Loucy (cell line): ENCODE measurements at regions not wholly inside any gene's neighbourhood (a gene's known extent, or its start where the extent isn't known, plus 50 kb on each side); places are given as distances from the start of the nearest gene placed in this dataset.

Source experiments
- H2AFZ ChIP-seq: fragments of 200-600 bp; sonication (generic); 2 replicates; pipeline ENCODE4 v1.6.0; 2016; ENCODE audit warnings: antibody characterized with exemption, mild to moderate bottlenecking, low read length, moderate library complexity
- H3F3A ChIP-seq: fragments of 200-600 bp; 2 replicates; pipeline ENCODE4 v1.6.0; 2016; ENCODE audit warnings: antibody characterized with exemption, low read depth, mild to moderate bottlenecking
- H3K27me3 ChIP-seq: fragments of 200-600 bp; sonication (generic); 2 replicates; pipeline ENCODE4 v1.6.1; 2014; ENCODE audit warnings: low read length, mild to moderate bottlenecking; ENCODE audit not compliant: insufficient read depth, poor library complexity, severe bottlenecking
- H3K36me3 ChIP-seq: fragments of 200-600 bp; sonication (generic); 2 replicates; pipeline ENCODE4 v1.6.1; 2016; ENCODE audit warnings: low read length; ENCODE audit not compliant: insufficient read depth
- H3K4me1 ChIP-seq: fragments of 200-600 bp; sonication (generic); 2 replicates; pipeline ENCODE4 v1.5.1; 2014; ENCODE audit warnings: low read length, mild to moderate bottlenecking; ENCODE audit not compliant: insufficient read depth, poor library complexity, severe bottlenecking
- H3K4me2 ChIP-seq: fragments of 200-600 bp; sonication (generic); 2 replicates; pipeline ENCODE4 v1.6.0; 2014; ENCODE audit warnings: antibody characterized with exemption, low read length, low read depth, mild to moderate bottlenecking; ENCODE audit not compliant: poor library complexity, severe bottlenecking
- H3K4me3 ChIP-seq: fragments of 200-600 bp; sonication (generic); 2 replicates; pipeline ENCODE4 v1.5.1; 2014; ENCODE audit warnings: low read length, mild to moderate bottlenecking, mixed read lengths; ENCODE audit not compliant: poor library complexity, severe bottlenecking
- H3K79me2 ChIP-seq: fragments of 200-600 bp; sonication (generic); 2 replicates; pipeline ENCODE4 v1.6.1; 2014; ENCODE audit warnings: low read length; ENCODE audit not compliant: insufficient read depth
- H3K9ac ChIP-seq: fragments of 200-600 bp; sonication (generic); 2 replicates; pipeline ENCODE4 v1.6.0; 2014; ENCODE audit warnings: mild to moderate bottlenecking, low read depth, low read length, moderate library complexity; ENCODE audit not compliant: poor library complexity, severe bottlenecking
- H3K9me2 ChIP-seq: fragments of 200-600 bp; sonication (generic); replicated peaks from 2 replicates; pipeline ENCODE4 v1.6.1; 2016; ENCODE audit warnings: low read depth, low read length, mixed read lengths
- H3K9me3 ChIP-seq: fragments of 200-600 bp; sonication (generic); 2 replicates; pipeline ENCODE4 v1.6.1; 2014; ENCODE audit warnings: mild to moderate bottlenecking, antibody characterized with exemption, low read length, low read depth; ENCODE audit not compliant: insufficient read depth
- H4K20me1 ChIP-seq: fragments of 200-600 bp; sonication (generic); 2 replicates; pipeline ENCODE4 v1.6.0; 2014; ENCODE audit warnings: antibody characterized with exemption, low read length, mild to moderate bottlenecking; ENCODE audit not compliant: insufficient read depth, poor library complexity, severe bottlenecking
- EZH2phosphoT487 ChIP-seq: fragments of 200-600 bp; IDR thresholded peaks from 2 replicates; pipeline ENCODE4 v1.6.1; 2018; ENCODE audit warnings: antibody characterized with exemption, mild to moderate bottlenecking, moderate library complexity, borderline replicate concordance
- TF ChIP-seq, protein P1 (sequence below): fragments of 200-600 bp; sonication (generic); conservative IDR thresholded peaks from 2 replicates; pipeline ENCODE4 v1.5.1; 2014; ENCODE audit warnings: mild to moderate bottlenecking, antibody characterized with exemption, low read length

DNA sequence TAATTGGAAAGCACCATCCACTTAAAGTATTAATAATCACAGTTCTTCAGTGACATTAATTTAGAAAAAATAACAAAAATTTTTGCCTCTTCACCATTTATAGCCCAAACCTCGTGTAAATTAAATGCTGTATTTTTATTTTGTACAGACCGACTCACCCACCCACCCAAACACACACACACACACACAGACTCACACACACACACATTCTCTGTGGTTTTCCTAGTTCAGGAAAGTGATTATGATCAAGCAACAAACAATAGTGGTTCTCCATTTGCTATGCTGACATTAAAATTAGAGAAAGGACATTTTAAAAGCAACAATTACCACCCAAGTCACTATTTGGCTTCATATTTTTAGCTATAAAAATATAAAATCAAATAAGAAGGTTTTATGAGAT, 112.5 kb upstream of the FLRT2 start:
- Histone ChIP-seq H2AFZ (no peak overlapping the region), H3F3A (no peaks in the 10 kb centered on the region; the same call in 1 of the 2 replicates)

DNA sequence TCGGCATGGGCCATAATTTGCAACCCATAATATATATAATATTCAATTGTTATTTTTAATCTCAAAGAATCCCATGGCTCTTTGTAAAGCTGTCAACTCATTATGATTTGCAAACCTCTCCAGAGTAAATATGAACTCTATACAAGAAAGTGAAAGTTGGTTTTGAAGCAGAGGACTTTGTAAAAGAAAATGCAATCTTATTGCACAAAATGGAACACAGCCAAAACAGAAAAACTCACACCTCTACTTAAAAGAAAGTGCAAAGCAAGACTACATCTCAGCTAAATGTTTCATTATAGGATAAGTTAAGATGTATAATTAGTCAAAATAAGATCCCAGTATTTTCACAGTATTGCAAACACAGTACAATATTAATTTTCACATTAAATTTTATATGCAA, 111.2 kb upstream of the FLRT2 start:
- Histone ChIP-seq H3K79me2 (no peaks in the 10 kb centered on the region), H3K4me2 (peak overlapping the region; percentile 14)

More for the DNA sequence above, 112.5 kb upstream of the FLRT2 start:
- H3K36me3 ChIP-seq, result no peaks in the 10 kb centered on the region
- peaks cover 63% of the 10 kb centered on the region for H3K4me1 ChIP-seq
- H3K9me2 ChIP-seq, result no peaks in the 10 kb centered on the region
- peak overlapping the region; percentile 47 for H3K4me3 ChIP-seq
- TF ChIP-seq, protein P1, sequence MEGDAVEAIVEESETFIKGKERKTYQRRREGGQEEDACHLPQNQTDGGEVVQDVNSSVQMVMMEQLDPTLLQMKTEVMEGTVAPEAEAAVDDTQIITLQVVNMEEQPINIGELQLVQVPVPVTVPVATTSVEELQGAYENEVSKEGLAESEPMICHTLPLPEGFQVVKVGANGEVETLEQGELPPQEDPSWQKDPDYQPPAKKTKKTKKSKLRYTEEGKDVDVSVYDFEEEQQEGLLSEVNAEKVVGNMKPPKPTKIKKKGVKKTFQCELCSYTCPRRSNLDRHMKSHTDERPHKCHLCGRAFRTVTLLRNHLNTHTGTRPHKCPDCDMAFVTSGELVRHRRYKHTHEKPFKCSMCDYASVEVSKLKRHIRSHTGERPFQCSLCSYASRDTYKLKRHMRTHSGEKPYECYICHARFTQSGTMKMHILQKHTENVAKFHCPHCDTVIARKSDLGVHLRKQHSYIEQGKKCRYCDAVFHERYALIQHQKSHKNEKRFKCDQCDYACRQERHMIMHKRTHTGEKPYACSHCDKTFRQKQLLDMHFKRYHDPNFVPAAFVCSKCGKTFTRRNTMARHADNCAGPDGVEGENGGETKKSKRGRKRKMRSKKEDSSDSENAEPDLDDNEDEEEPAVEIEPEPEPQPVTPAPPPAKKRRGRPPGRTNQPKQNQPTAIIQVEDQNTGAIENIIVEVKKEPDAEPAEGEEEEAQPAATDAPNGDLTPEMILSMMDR, result no peak
- no peak for TF ChIP-seq EZH2phosphoT487
- H3K79me2 ChIP-seq, result no peaks in the 10 kb centered on the region
- H3K9me3 ChIP-seq, result no peaks in the 10 kb centered on the region
- H4K20me1 ChIP-seq, result no peaks in the 10 kb centered on the region
- no peaks in the 10 kb centered on the region for H3K27me3 ChIP-seq
- peak overlapping the region; percentile 57 for H3K9ac ChIP-seq
- H3K4me2 ChIP-seq, result peak overlapping the region; percentile 36

DNA sequence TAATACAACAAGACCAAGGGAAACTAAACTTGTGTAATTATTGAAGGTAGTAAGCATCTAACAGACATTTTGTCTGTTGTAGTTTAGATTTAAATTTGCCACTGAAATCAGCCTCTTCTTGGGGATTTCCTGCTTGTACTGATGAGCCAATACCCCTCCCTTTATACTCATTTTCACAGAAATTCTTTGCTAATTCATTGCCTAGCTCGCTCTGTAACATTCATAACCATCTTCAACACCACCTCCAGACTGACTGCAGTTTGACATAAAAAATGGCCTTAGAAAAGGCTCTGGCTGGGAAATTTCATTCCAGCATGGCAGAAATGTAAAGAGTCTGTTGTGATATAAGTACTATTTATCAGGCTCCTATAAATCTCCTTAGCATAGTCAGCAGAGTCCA, 109.7 kb upstream of the FLRT2 start:
- no peaks in the 10 kb centered on the region for H3K36me3 ChIP-seq
- TF ChIP-seq, protein P1, result no peak
- no peak for TF ChIP-seq EZH2phosphoT487
- H3K4me3 ChIP-seq, result no peak overlapping the region
- peak overlapping the region; percentile 38; the same call in 1 of the 2 replicates for H2AFZ ChIP-seq
- no peaks in the 10 kb centered on the region for H3K9me3 ChIP-seq
- no peaks in the 10 kb centered on the region for H3K79me2 ChIP-seq
- no peaks in the 10 kb centered on the region for H4K20me1 ChIP-seq
- no peak overlapping the region for H3K9ac ChIP-seq
- no peaks in the 10 kb centered on the region for H3K27me3 ChIP-seq
- peaks cover 50% of the 10 kb centered on the region for H3K4me1 ChIP-seq
- H3K4me2 ChIP-seq, result no peak overlapping the region
- no peaks in the 10 kb centered on the region for H3K9me2 ChIP-seq
- H3F3A ChIP-seq, result no peaks in the 10 kb centered on the region

More for the DNA sequence above, 111.2 kb upstream of the FLRT2 start:
- no peaks in the 10 kb centered on the region for H3K9me3 ChIP-seq
- H3K36me3 ChIP-seq, result no peaks in the 10 kb centered on the region
- H2AFZ ChIP-seq, result no peak overlapping the region
- TF ChIP-seq EZH2phosphoT487, result no peak
- TF ChIP-seq, protein P1, result no peak
- H3K9me2 ChIP-seq, result no peaks in the 10 kb centered on the region
- H3K27me3 ChIP-seq, result no peaks in the 10 kb centered on the region
- peaks cover 63% of the 10 kb centered on the region for H3K4me1 ChIP-seq
- no peak overlapping the region for H3K4me3 ChIP-seq
- H3K9ac ChIP-seq, result no peak overlapping the region
- H4K20me1 ChIP-seq, result no peaks in the 10 kb centered on the region
- no peaks in the 10 kb centered on the region; the same call in 1 of the 2 replicates for H3F3A ChIP-seq
